ENCODE measurements at regions not wholly inside any gene's neighbourhood (a gene's known extent, or its start where the extent isn't known, plus 50 kb on each side); places are given as distances from the start of the nearest gene placed in this dataset.

DNA sequence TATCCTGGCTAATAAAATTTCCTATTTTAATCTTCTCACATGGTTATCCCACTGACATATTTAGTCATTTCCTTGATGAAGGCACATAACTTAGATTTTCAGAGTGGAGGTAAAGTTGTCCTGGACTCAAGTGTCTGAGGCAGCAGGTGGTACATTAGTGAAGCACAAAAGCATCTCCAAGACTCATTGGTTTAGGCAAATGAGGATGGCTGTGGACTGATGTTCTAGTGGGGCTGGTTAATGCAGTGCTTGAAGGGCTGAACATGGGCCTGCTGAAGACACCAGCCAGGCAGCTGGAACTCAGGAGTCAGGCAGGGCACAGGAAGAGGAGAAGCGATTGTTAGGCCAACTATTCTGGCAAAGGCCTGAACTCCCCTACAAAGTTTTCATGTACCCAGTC lies 76.3 kb upstream of the SESN3 start:
- 40% methylated on average over 1 of the region's 1 CpG; no CpG with 5 or more reads in 1 of the 2 experiments for WGBS, 2 experiments (ENCODE audit: extremely low coverage in 2 of 2, insufficient read length in 1 of 2)
- CTCF ChIA-PET, result no interaction called here
- Histone ChIP-seq H3K4me1 (ENCODE audit: control insufficient read depth, insufficient read depth, low read length) (no peaks in the 10 kb centered on the region), H3K27me3 (ENCODE audit: control insufficient read depth, insufficient read depth, low read length) (0 out of 2 replicates have a peak, but pooled peaks cover 2% of the 10 kb centered on the region), H3K18ac (ENCODE audit: low read depth, low read length) (no peak overlapping the region), H3K23ac (ENCODE audit: low read depth, low read length) (no peak overlapping the region), H2AFZ (replicated peaks; ENCODE audit: low read length, poor library complexity) (no peak overlapping the region), H3K4ac (ENCODE audit: low read depth, low read length) (no peak overlapping the region), H3K4me2 (ENCODE audit: low read depth, low read length) (no peak overlapping the region), H3K27ac (ENCODE audit: insufficient read depth, low read length) (no peak overlapping the region), H2BK15ac (ENCODE audit: low read depth, low read length) (no peak overlapping the region), H3K9ac (ENCODE audit: low read depth, low read length) (no peak overlapping the region), H4K91ac (ENCODE audit: insufficient read depth, low read depth, low read length) (no peak overlapping the region), H2BK120ac (ENCODE audit: low read depth, low read length) (no peak overlapping the region), H2BK20ac (ENCODE audit: low read depth, low read length) (no peak overlapping the region), H2BK5ac (ENCODE audit: low read depth, low read length, poor library complexity, severe bottlenecking) (no peak overlapping the region), H3K56ac (ENCODE audit: extremely low read depth, insufficient read depth, low read length) (no peak overlapping the region), H3K14ac (replicated peaks; ENCODE audit: low read depth, low read length) (no peak overlapping the region), H4K20me1 (ENCODE audit: insufficient read depth, low read length) (no peaks in the 10 kb centered on the region), H3K4me3 (ENCODE audit: insufficient read depth, low read depth, low read length) (no peak overlapping the region), H3K36me3 (ENCODE audit: control insufficient read depth, insufficient read depth, low read length) (no peaks in the 10 kb centered on the region), H3K9me1 (ENCODE audit: insufficient read depth, low read length) (no peaks in the 10 kb centered on the region), H3K9me3 (ENCODE audit: control insufficient read depth, insufficient read depth, low read length) (no peaks in the 10 kb centered on the region), H2AK9ac (replicated peaks; ENCODE audit: low read depth, low read length, poor library complexity) (no peak overlapping the region), H4K5ac (ENCODE audit: low read depth, low read length) (no peak overlapping the region), H2AK5ac (ENCODE audit: low read depth, low read length) (no peak overlapping the region), H3K79me1 (ENCODE audit: low read depth in 1 of 2, low read length in 2 of 2) (no peaks in the 10 kb centered on the region), H4K8ac (ENCODE audit: low read depth in 2 of 2, low read length in 2 of 2) (no peak overlapping the region)
- no TSS peak for BruUV-seq (replicated peaks)
- ATAC-seq (ENCODE audit: low read depth), result no peak
- dilution Hi-C loops (cut with HindIII; ENCODE audit: low sequenced_read_pairs, unreplicated experiment), result no loop called here
- POLR2A ChIA-PET (ENCODE audit: unreplicated experiment), result no interaction called here
- in situ Hi-C loops (cut with MboI; ENCODE audit: low sequenced_read_pairs), result no loop called here
- TF ChIP-seq USF2 (IDR thresholded peaks at IDR 0.05; ENCODE audit: low read depth, low read length) (no peak), RAD21 (IDR thresholded peaks at IDR 0.05; ENCODE audit: low read length) (no peak), NFE2L2 (IDR thresholded peaks at IDR 0.05; ENCODE audit: low read depth, low read length) (no peak), CEBPB (IDR thresholded peaks at IDR 0.05; ENCODE audit: low read depth, low read length) (no peak), FOS (IDR thresholded peaks at IDR 0.05; ENCODE audit: low read depth, low read length) (no peak), RCOR1 (IDR thresholded peaks at IDR 0.05; ENCODE audit: insufficient replicate concordance, low read length) (no peak), CHD1 (IDR thresholded peaks at IDR 0.05; ENCODE audit: low read depth, low read length) (no peak), MAFK (IDR thresholded peaks at IDR 0.05; ENCODE audit: low read depth, low read length) (no peak), BHLHE40 (IDR thresholded peaks at IDR 0.05; ENCODE audit: low read depth, low read length) (no peak), MXI1 (IDR thresholded peaks at IDR 0.05; ENCODE audit: borderline replicate concordance, low read depth, low read length) (no peak), RFX5 (IDR thresholded peaks at IDR 0.05; ENCODE audit: low read depth, low read length) (no peak), MAZ (IDR thresholded peaks at IDR 0.05; ENCODE audit: borderline replicate concordance, low read depth, low read length) (no peak)
- TF ChIP-seq, protein P1, sequence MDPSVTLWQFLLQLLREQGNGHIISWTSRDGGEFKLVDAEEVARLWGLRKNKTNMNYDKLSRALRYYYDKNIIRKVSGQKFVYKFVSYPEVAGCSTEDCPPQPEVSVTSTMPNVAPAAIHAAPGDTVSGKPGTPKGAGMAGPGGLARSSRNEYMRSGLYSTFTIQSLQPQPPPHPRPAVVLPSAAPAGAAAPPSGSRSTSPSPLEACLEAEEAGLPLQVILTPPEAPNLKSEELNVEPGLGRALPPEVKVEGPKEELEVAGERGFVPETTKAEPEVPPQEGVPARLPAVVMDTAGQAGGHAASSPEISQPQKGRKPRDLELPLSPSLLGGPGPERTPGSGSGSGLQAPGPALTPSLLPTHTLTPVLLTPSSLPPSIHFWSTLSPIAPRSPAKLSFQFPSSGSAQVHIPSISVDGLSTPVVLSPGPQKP (IDR thresholded peaks at IDR 0.05; ENCODE audit: borderline replicate concordance, low read depth, low read length), result no peak
- intact Hi-C loops (cut with micrococcal nuclease), result no loop called here
- DNase-seq, result no peak

All from IMR-90 (cell line).